ENCODE measurements at regions not wholly inside any gene's neighbourhood (a gene's known extent, or its start where the extent isn't known, plus 50 kb on each side); places are given as distances from the start of the nearest gene placed in this dataset.

GRCh38 chr2:225131898-225132297 is 89.6 kb upstream of the DOCK10 start:
- Mint-ChIP-seq H3K27ac (ENCODE audit: unreplicated experiment) (no peak overlapping the region), H3K36me3 (ENCODE audit: low read depth, unreplicated experiment) (no peaks in the 10 kb centered on the region), H3K27me3 (ENCODE audit: unreplicated experiment) (no peaks in the 10 kb centered on the region), H3K9me3 (ENCODE audit: unreplicated experiment) (no peaks in the 10 kb centered on the region), H3K4me1 (ENCODE audit: unreplicated experiment) (no peaks in the 10 kb centered on the region), H3K4me3 (ENCODE audit: unreplicated experiment) (no peak overlapping the region)
- TF ChIP-seq CTCF (IDR thresholded peaks at IDR 0.05; ENCODE audit: unreplicated experiment) = no peak
- DNase-seq (ENCODE audit: low spot score) = no peak

GRCh38 chr2:225130093-225130492 is 87.8 kb upstream of the DOCK10 start:
- Mint-ChIP-seq H3K9me3 (ENCODE audit: unreplicated experiment) (no peaks in the 10 kb centered on the region), H3K4me1 (ENCODE audit: unreplicated experiment) (no peaks in the 10 kb centered on the region), H3K36me3 (ENCODE audit: low read depth, unreplicated experiment) (no peaks in the 10 kb centered on the region), H3K4me3 (ENCODE audit: unreplicated experiment) (no peak overlapping the region), H3K27ac (ENCODE audit: unreplicated experiment) (no peak overlapping the region), H3K27me3 (ENCODE audit: unreplicated experiment) (no peaks in the 10 kb centered on the region)
- no peak for TF ChIP-seq CTCF (IDR thresholded peaks at IDR 0.05; ENCODE audit: unreplicated experiment)
- DNase-seq (ENCODE audit: low spot score) = no peak

- no peaks in the 10 kb centered on the region for H3K9me3 Mint-ChIP-seq (ENCODE audit: unreplicated experiment)
- TF ChIP-seq CTCF (IDR thresholded peaks at IDR 0.05; ENCODE audit: unreplicated experiment) = no peak
These were observed 82.2 kb upstream of the DOCK10 start for GRCh38 chr2:225124311-225125017.

GRCh38 chr2:225122583-225123486 is 80.6 kb upstream of the DOCK10 start:
- peak; percentile 12 for DNase-seq (ENCODE audit: low spot score)
- TF ChIP-seq CTCF (IDR thresholded peaks at IDR 0.05; ENCODE audit: unreplicated experiment) = peak; percentile 44
- no peak overlapping the region for H3K27ac Mint-ChIP-seq (ENCODE audit: unreplicated experiment)
- H3K27me3 Mint-ChIP-seq (ENCODE audit: unreplicated experiment) = no peaks in the 10 kb centered on the region
- no peaks in the 10 kb centered on the region for H3K9me3 Mint-ChIP-seq (ENCODE audit: unreplicated experiment)
- H3K4me1 Mint-ChIP-seq (ENCODE audit: unreplicated experiment) = no peaks in the 10 kb centered on the region
- H3K36me3 Mint-ChIP-seq (ENCODE audit: low read depth, unreplicated experiment) = no peaks in the 10 kb centered on the region
- no peak overlapping the region for H3K4me3 Mint-ChIP-seq (ENCODE audit: unreplicated experiment)

More at GRCh38 chr2:225124311-225125017, 82.2 kb upstream of the DOCK10 start:
- Mint-ChIP-seq H3K27ac (ENCODE audit: unreplicated experiment) (no peak overlapping the region), H3K36me3 (ENCODE audit: low read depth, unreplicated experiment) (no peaks in the 10 kb centered on the region), H3K4me3 (ENCODE audit: unreplicated experiment) (no peak overlapping the region), H3K27me3 (ENCODE audit: unreplicated experiment) (no peaks in the 10 kb centered on the region), H3K4me1 (ENCODE audit: unreplicated experiment) (no peaks in the 10 kb centered on the region)
- DNase-seq (ENCODE audit: low spot score) = no peak

GRCh38 chr2:225122007-225122406 is 79.7 kb upstream of the DOCK10 start:
- no peak for TF ChIP-seq CTCF (IDR thresholded peaks at IDR 0.05; ENCODE audit: unreplicated experiment)
- H3K9me3 Mint-ChIP-seq (ENCODE audit: unreplicated experiment) = no peaks in the 10 kb centered on the region
- no peak for DNase-seq (ENCODE audit: low spot score)

More at GRCh38 chr2:225122007-225122406, 79.7 kb upstream of the DOCK10 start:
- no peak overlapping the region for H3K27ac Mint-ChIP-seq (ENCODE audit: unreplicated experiment)
- H3K4me1 Mint-ChIP-seq (ENCODE audit: unreplicated experiment) = no peaks in the 10 kb centered on the region
- H3K27me3 Mint-ChIP-seq (ENCODE audit: unreplicated experiment) = no peaks in the 10 kb centered on the region
- no peak overlapping the region for H3K4me3 Mint-ChIP-seq (ENCODE audit: unreplicated experiment)
- H3K36me3 Mint-ChIP-seq (ENCODE audit: low read depth, unreplicated experiment) = no peaks in the 10 kb centered on the region

All from endothelial cell (in vitro differentiated cells).